Choroid plexus epithelial cell (primary cell): ENCODE measurements at regions not wholly inside any gene's neighbourhood (a gene's known extent, or its start where the extent isn't known, plus 50 kb on each side); places are given as distances from the start of the nearest gene placed in this dataset.

ENCODE experiments used
- DNase-seq: peaks from one replicate; pipeline ENCODE4 v3.0.0-alpha.2; 2010; ENCODE audit warnings: low read depth
- H3K4me3 ChIP-seq: 2 replicates; pipeline ENCODE4 v1.5.1; 2011; ENCODE audit warnings: low read depth, mild to moderate bottlenecking, control low read depth, low read length, moderate library complexity
- TF ChIP-seq, protein P1 (sequence below): conservative IDR thresholded peaks from 2 replicates; pipeline ENCODE4 v1.5.1; 2011; ENCODE audit warnings: low read depth, mild to moderate bottlenecking, control low read depth, inconsistent platforms, low read length, moderate library complexity

- no peak for DNase-seq
- H3K4me3 ChIP-seq, result no peak overlapping the region
- TF ChIP-seq, protein P1, sequence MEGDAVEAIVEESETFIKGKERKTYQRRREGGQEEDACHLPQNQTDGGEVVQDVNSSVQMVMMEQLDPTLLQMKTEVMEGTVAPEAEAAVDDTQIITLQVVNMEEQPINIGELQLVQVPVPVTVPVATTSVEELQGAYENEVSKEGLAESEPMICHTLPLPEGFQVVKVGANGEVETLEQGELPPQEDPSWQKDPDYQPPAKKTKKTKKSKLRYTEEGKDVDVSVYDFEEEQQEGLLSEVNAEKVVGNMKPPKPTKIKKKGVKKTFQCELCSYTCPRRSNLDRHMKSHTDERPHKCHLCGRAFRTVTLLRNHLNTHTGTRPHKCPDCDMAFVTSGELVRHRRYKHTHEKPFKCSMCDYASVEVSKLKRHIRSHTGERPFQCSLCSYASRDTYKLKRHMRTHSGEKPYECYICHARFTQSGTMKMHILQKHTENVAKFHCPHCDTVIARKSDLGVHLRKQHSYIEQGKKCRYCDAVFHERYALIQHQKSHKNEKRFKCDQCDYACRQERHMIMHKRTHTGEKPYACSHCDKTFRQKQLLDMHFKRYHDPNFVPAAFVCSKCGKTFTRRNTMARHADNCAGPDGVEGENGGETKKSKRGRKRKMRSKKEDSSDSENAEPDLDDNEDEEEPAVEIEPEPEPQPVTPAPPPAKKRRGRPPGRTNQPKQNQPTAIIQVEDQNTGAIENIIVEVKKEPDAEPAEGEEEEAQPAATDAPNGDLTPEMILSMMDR, result no peak
Observed at GRCh38 chr7:79624336-79624735, 170.9 kb upstream of the MAGI2 start.

DNA sequence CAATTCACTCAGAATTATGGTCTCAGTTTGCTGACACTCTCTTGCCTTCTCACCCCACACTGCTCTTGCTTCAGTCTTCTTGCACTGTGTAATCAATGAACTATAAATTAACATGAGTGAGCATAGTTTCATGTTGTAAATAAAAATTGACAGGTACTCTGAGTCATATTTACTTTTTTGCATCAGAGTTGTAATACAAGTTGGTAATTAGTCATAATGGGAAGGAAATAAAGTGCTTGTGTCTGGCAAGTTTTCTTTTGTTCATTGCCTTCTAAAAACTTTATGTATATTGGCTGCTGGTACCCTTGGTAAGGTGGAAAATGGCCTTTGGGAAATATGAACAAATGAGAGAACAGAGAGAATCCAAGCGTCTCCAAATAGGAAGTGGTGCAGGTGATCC, 169.3 kb upstream of the MAGI2 start:
- TF ChIP-seq, protein P1, result no peak
- H3K4me3 ChIP-seq, result no peak overlapping the region
- no peak for DNase-seq

DNA sequence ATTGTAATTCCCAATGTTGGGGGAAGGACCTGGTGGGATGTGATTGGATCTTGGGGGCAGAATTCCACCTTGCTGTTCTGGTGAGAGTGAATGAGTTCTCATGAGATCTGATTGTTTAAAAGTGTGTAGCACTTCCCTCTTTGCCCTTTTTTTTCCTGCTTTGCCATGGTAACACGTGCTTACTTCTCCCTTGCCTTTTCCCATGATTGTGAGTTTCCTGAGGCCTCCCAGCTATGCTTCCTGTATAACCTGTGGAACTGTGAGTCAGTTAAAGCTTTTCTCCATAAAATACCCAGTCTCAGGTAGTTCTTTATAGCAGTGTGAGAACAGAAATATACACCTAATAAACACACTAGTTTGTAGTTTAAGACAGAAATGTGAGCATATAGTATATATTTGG, 166.8 kb upstream of the MAGI2 start:
- TF ChIP-seq, protein P1, result no peak
- no peak overlapping the region for H3K4me3 ChIP-seq
- DNase-seq, result no peak

- TF ChIP-seq, protein P1, result no peak
- no peak overlapping the region for H3K4me3 ChIP-seq
- no peak for DNase-seq
Observed at GRCh38 chr7:79619216-79619615, 165.7 kb upstream of the MAGI2 start.

- H3K4me3 ChIP-seq, result no peak overlapping the region
- no peak for DNase-seq
- TF ChIP-seq, protein P1, result no peak
Observed at GRCh38 chr7:79615871-79616640, 162.6 kb upstream of the MAGI2 start.

GRCh38 chr7:79615466-79615865, 162.0 kb upstream of the MAGI2 start:
- no peak overlapping the region for H3K4me3 ChIP-seq
- no peak for DNase-seq
- TF ChIP-seq, protein P1, result no peak

- H3K4me3 ChIP-seq, result no peak overlapping the region
- TF ChIP-seq, protein P1, result no peak
- DNase-seq, result no peak
Observed at GRCh38 chr7:79612903-79613302, 159.4 kb upstream of the MAGI2 start.
